A673 (cell line): ENCODE measurements at regions not wholly inside any gene's neighbourhood (a gene's known extent, or its start where the extent isn't known, plus 50 kb on each side); places are given as distances from the start of the nearest gene placed in this dataset.

Experiments
- BruUV-seq: library from RNA; stranded (reverse); fragments of 400-500 nt; replicated peaks from 2 replicates; lab custom pipeline; 2021; lab: Mats Ljungman, UMichigan
- CTCF ChIA-PET: fragments of 300-600 bp; sonication (Branson Sonifier 250); formaldehyde crosslinking; loops from one replicate; lab custom pipeline; 2022; ENCODE audit warnings: antibody characterized with exemption; lab: Charles Lee
- POLR2A ChIA-PET: fragments of 300-600 bp; sonication (Branson Sonifier 250); formaldehyde crosslinking; loops from one replicate; lab custom pipeline; 2022; ENCODE audit warnings: antibody characterized with exemption; ENCODE audit not compliant: low non-redundant PET; lab: Charles Lee
- DNase-seq: peaks from one replicate; pipeline ENCODE4 v3.0.0-alpha.2; 2015; ENCODE audit warnings: low spot score
- H3K27ac ChIP-seq: fragments of 200-600 bp; sonication (generic); 2 replicates; pipeline ENCODE4 v1.5.1; 2016; ENCODE audit warnings: mixed run types, low read depth, mild to moderate bottlenecking, mixed read lengths, antibody characterized with exemption, low read length; ENCODE audit not compliant: poor library complexity, severe bottlenecking
- H3K27me3 ChIP-seq: fragments of 200-600 bp; sonication (generic); replicated peaks from 2 replicates; pipeline ENCODE4 v1.6.1; 2017; ENCODE audit warnings: mixed run types, low read depth, mild to moderate bottlenecking, mixed read lengths, antibody characterized with exemption, low read length; ENCODE audit not compliant: insufficient read depth, poor library complexity
- H3K36me3 ChIP-seq: fragments of 200-600 bp; sonication (generic); 2 replicates; pipeline ENCODE4 v1.6.1; 2016; ENCODE audit warnings: mixed run types, mild to moderate bottlenecking, mixed read lengths, antibody characterized with exemption, low read length; ENCODE audit not compliant: insufficient read depth, poor library complexity, severe bottlenecking
- H3K4me1 ChIP-seq: fragments of 200-600 bp; sonication (generic); 2 replicates; pipeline ENCODE4 v1.6.1; 2017; ENCODE audit warnings: mixed run types, mild to moderate bottlenecking, mixed read lengths, antibody characterized with exemption, low read length; ENCODE audit not compliant: insufficient read depth, poor library complexity, severe bottlenecking
- H3K4me3 ChIP-seq: fragments of 200-600 bp; sonication (generic); 2 replicates; pipeline ENCODE4 v1.5.1; 2016; ENCODE audit warnings: low read depth, mixed run types, mild to moderate bottlenecking, mixed read lengths, low read length; ENCODE audit not compliant: poor library complexity, severe bottlenecking
- H3K9me3 ChIP-seq: fragments of 200-600 bp; sonication (generic); 2 replicates; pipeline ENCODE4 v1.6.1; 2016; ENCODE audit warnings: mixed run types, low read depth, mild to moderate bottlenecking, mixed read lengths, antibody characterized with exemption, low read length; ENCODE audit not compliant: poor library complexity, severe bottlenecking
- EZH2 ChIP-seq: fragments of 200-600 bp; sonication (generic); IDR thresholded peaks from 2 replicates; pipeline ENCODE4 v1.6.1; 2017; ENCODE audit warnings: borderline replicate concordance, low read depth, mild to moderate bottlenecking, mixed read lengths, antibody characterized with exemption, low read length; ENCODE audit not compliant: poor library complexity, severe bottlenecking
- intact Hi-C: fragments of 100-400 bp; cut with micrococcal nuclease; formaldehyde crosslinking; loops from one replicate; pipeline ENCODE4 v1.10.0; 2022; ENCODE audit not compliant: unreplicated experiment
- TF ChIP-seq, protein P1 (sequence below): fragments of 300-800, 200-600 bp; sonication (generic); conservative IDR thresholded peaks from 2 replicates; pipeline ENCODE4 v1.5.1; 2017; ENCODE audit warnings: low read depth, mild to moderate bottlenecking, antibody characterized with exemption, low read length, moderate library complexity, mixed read lengths

DNA sequence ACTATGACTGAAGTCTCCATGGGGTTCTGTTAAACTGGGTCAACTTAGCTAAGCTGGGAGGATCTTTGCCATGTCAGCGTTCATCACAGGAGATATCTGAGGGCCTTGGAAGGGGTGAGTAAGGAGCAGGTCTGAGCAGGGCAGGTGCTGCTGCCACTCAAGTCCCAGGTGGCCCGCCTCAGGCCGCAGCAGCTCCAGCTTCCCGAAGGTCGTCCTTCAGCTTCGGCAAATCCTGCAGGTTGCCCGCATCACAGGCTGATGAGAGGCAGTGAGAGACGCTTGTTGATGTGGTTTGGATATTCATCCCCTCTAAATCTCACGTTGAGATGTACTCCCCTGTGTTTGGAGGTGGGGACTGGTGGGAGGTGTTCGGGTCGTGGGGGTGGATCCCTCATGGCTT lies 166.6 kb downstream of the VAPA start:
- intact Hi-C loops, result no loop called here
- peaks cover 22% of the 10 kb centered on the region for H3K9me3 ChIP-seq
- BruUV-seq, result no TSS peak
- H3K27me3 ChIP-seq, result no peaks in the 10 kb centered on the region
- H3K27ac ChIP-seq, result no peak overlapping the region
- no peak overlapping the region for H3K4me3 ChIP-seq
- H3K36me3 ChIP-seq, result no peaks in the 10 kb centered on the region
- no peak for DNase-seq
- ChIA-PET CTCF (no interaction called here), POLR2A (no interaction called here)
- TF ChIP-seq, protein P1, sequence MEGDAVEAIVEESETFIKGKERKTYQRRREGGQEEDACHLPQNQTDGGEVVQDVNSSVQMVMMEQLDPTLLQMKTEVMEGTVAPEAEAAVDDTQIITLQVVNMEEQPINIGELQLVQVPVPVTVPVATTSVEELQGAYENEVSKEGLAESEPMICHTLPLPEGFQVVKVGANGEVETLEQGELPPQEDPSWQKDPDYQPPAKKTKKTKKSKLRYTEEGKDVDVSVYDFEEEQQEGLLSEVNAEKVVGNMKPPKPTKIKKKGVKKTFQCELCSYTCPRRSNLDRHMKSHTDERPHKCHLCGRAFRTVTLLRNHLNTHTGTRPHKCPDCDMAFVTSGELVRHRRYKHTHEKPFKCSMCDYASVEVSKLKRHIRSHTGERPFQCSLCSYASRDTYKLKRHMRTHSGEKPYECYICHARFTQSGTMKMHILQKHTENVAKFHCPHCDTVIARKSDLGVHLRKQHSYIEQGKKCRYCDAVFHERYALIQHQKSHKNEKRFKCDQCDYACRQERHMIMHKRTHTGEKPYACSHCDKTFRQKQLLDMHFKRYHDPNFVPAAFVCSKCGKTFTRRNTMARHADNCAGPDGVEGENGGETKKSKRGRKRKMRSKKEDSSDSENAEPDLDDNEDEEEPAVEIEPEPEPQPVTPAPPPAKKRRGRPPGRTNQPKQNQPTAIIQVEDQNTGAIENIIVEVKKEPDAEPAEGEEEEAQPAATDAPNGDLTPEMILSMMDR, result no peak
- no peak for TF ChIP-seq EZH2
- H3K4me1 ChIP-seq, result no peaks in the 10 kb centered on the region

DNA sequence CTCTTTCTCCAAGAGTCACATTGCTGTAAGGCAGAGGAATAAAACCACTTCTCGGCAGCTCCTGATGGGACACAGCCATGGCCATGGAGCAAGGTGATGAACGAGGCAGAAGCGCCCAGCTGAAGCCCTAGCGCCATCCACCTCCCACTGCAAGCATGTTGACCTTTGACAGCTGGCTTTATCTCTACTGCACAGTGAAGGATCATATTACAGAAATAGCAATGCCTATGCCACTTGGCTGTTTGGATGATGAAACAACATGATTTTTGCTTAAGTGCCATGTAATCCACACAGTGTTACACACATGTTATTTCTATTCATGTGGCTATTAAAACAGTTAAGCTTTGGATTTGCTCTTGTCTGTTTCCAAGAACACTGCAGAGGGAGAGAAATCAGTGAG lies 167.7 kb downstream of the VAPA start:
- TF ChIP-seq, protein P1, result no peak
- TF ChIP-seq EZH2, result no peak
- CTCF ChIA-PET, result no interaction called here
- no peak for DNase-seq
- Histone ChIP-seq H3K27me3 (no peaks in the 10 kb centered on the region), H3K27ac (no peak overlapping the region), H3K4me1 (no peaks in the 10 kb centered on the region), H3K9me3 (peaks cover 22% of the 10 kb centered on the region), H3K36me3 (no peaks in the 10 kb centered on the region), H3K4me3 (no peak overlapping the region)
- intact Hi-C loops, result no loop called here
- BruUV-seq, result no TSS peak
- POLR2A ChIA-PET, result no interaction called here

DNA sequence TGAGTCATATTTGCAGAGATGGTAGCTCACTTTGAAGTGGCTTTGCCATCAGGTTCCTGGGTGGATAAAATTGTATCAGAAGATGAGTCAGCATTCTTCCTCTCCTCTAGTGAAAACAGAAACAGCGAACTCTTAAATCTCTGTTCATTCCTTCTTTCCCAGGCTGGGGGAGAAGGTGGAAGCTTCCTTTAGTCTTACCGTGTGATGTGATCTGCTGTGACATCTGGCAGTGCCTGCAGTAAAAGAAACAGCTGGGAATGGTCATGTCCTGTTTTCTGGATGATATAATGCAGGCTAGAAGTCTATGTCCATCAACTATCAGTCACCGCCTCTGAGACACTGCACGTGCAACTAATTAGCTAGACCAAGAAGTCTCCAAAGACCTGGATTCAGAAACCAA lies 171.6 kb downstream of the VAPA start:
- Histone ChIP-seq H3K27ac (no peak overlapping the region), H3K9me3 (peaks cover 22% of the 10 kb centered on the region), H3K27me3 (no peaks in the 10 kb centered on the region), H3K4me1 (no peaks in the 10 kb centered on the region), H3K36me3 (no peaks in the 10 kb centered on the region), H3K4me3 (no peak overlapping the region)
- intact Hi-C loops, result no loop called here
- BruUV-seq, result no TSS peak
- ChIA-PET POLR2A (no interaction called here), CTCF (no interaction called here)
- TF ChIP-seq, protein P1, result no peak
- no peak for TF ChIP-seq EZH2
- DNase-seq, result no peak
